GM23338 (cell line): ENCODE measurements at regions not wholly inside any gene's neighbourhood (a gene's known extent, or its start where the extent isn't known, plus 50 kb on each side); places are given as distances from the start of the nearest gene placed in this dataset.

ENCODE experiments used
- CTCF ChIP-seq, 2 experiments: fragments of 200-600 bp in 1 of 2; sonication (generic) in 1 of 2; conservative IDR thresholded peaks; 2 replicates each; pipeline versions ENCODE4 v1.5.1 to v1.6.1; 2016 to 2017; ENCODE audit warnings: antibody characterized with exemption in 2 of 2, low read depth in 2 of 2, mild to moderate bottlenecking in 2 of 2, moderate library complexity in 1 of 2
- POLR2AphosphoS5 ChIP-seq: IDR thresholded peaks from 2 replicates; pipeline ENCODE4 v1.6.1; 2016; ENCODE audit warnings: antibody characterized with exemption, low read depth
- REST ChIP-seq: IDR thresholded peaks from one replicate; pipeline ENCODE4 v1.6.1; 2018; ENCODE audit warnings: antibody characterized with exemption; ENCODE audit not compliant: unreplicated experiment

DNA sequence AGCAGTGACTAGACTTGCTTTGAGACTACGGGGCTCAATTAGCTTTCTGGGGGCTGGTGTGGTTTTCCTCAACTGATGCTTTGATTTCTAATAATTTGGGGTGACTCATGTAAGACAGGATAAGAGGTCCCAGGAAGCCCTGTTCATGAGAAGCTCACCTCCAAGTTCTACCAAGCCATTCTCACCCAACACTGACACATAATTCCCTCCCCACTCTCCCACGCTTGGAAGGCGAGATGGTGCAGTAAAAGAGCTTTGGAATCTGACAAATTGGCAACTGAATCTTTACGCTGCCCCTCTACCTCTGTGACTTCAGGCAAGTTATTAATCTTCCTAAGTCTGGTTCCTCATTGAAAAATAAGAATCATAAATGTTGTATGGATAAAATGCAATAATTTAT is 299.1 kb upstream of the DUSP10 start:
- no peak for TF ChIP-seq CTCF (conservative IDR thresholded peaks at IDR 0.05; ENCODE audit: low read depth in 2 of 2)
- no peak for TF ChIP-seq POLR2AphosphoS5
- TF ChIP-seq REST: no peak
